SIG-M5 treated with dmso at 0.1 percent for 504 hours (cell line): ENCODE measurements at regions not wholly inside any gene's neighbourhood (a gene's known extent, or its start where the extent isn't known, plus 50 kb on each side); places are given as distances from the start of the nearest gene placed in this dataset.
"Not testable (repeated sequence)": the region's sequence is repeated elsewhere in the genome, so short reads cannot be mapped to it uniquely, and the experiment has no call there.

Source experiments
- DNase-seq: peaks from one replicate; lab custom pipeline; 2025; ENCODE audit not compliant: unreplicated experiment; lab: John Stamatoyannopoulos, UW

DNA sequence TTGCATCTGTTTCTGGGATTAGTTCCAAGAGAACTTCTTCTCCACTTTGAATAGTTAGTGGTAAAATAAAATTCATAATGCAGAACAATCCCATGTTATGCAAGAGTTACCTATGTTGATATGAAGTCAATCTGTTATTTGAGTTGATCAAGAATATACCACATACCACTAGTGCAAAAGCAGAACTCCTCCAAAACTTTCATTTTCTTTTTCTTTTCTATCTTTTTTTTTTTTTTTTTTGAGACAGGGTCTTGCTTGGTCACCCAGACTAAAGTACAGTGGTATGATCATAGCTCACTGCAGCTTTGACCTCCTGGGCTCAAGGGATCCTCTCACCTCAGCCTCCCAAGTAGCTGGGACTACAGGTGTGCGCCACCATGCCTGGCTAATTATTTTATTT lies 78.8 kb upstream of the UMPS start:
- DNase-seq = not testable (repeated sequence)

DNA sequence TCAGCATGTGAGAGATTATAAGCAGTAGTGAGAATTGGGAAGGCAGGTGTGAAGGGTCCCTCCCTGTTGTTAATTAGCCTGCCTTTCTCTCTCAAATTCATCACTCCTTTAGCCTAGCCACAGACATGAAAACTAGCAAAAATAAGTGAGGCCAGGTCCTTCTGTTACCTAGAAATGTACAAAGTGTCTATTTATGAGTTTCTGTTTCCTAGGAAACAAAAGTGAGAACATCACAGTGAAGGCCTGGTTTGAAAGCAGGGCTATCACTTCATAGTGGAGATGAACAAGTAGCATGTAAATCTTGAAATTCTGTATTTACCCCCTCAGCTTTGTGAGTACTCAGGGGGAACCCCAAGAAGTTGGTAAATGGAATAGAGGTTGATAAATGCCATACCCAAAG lies 78.2 kb upstream of the UMPS start:
- no peak for DNase-seq

DNA sequence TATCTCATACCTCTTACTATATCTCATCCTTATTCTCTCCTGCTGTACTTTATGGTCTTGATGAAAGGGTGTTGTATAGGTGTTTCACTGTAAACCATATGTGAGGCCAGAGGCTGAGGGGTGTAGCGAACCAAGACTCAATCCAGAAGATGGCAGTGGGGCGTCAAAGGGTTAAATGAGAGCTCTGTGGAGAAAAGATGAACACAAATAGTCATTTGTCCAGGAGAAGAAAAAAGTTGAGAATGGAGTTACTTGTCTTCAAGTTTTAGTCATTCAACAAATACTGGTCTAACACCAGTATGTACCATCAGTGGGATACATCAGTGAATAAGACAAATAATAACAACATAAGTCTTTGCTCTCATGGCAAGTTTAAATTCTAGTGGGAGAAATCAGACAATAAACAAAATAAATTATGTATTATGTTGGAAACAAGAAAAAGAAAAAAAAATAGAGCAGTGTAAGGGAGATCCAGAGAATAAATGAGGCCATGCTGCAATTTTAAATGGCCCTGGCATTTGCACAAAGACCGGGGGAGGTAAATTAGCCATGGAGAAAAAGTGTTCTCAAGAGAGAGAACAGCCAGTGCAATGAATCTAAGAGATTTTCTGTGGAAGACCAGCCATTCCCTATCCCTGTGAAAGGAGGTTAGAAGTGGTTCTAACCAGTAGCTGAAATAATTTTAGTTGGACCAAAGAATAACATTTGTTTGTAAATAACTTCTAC lies 77.0 kb upstream of the UMPS start:
- no peak for DNase-seq

DNA sequence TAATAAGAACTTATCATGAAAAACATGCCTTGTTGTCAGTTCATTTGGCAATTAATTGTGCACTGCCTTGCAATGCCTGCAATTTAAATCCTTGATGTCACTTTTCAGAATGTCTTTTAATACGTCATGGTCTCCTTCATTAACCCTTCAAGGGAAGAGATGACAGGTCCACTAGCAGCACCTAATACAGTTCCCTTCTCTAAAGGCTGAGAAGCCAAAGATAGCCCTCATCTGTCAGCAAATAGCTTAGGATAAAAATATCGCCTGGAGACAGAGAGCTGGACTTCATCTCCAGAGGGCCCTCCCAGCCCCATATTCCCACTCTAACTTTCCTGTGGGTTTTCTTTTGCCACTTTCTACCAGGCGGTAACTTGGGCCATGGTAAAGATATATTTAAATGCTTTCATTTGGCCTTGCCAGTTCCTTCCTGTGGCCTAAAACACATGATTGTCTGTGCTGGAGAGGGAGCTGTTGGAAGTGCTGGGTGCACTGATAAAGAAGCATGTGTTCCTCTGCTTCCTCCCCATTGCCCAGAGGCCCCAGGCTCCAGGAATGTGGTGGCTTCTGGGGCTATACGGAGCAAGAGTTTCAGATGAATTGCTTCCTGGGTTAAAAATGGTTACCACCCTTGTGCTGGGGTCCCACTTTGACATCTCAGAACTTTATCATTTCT lies 76.3 kb upstream of the UMPS start:
- DNase-seq = no peak

DNA sequence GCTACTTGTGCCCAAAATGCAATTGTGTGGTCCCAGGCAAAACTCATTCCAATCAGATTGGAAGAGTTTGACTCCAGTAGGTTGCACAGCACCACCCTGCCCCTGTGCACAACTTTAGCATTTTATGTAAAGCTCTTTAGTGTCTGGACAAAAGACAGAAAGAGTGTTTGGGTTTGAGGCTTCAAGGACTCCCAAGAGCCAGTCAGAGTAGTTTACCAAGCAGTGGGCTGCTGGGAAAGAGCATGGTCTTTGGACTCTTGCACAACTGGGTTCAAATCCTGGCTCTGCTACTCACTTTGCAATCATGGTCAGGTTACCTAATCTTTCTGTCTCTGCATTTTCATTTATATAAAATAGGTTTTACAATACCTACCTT lies 75.8 kb upstream of the UMPS start:
- DNase-seq = no peak

DNA sequence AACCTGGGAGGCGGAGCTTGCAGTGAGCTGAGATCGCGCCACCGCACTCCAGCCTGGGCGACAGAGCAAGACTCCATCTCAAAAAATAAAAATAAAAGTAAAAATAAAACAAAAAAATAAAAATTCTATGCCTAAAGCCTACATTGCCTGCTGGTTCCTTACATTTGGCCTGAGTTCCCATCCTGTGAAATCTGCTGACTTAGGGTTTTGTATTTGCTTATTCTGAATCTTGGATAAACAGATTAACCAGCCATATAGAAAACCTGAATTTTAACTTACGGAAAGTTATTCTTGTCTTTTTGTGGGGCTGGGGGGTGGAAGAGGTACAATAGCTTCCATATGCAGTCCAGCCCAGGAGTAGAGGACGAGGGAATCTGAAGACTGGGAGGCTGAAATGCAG lies 73.7 kb upstream of the UMPS start:
- no peak for DNase-seq

DNA sequence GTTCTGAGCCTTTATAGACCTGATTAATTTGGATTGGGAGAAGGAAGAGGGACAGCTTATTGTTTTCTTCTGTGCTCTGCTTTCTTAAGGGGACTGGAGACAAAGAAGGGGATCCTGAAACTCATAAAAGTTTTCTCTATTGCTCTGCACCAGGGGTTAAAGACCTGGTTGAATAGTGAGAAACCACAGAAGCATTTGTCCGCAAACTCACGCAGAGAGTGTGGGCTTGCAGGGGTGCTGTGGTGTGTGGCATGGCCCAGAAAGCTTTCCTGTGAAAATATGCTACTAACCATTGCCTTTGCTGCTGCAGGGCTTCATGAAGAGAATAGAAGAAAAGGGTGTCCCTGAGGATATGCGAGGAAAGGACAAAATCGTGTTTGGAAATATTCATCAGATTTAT lies 73.1 kb upstream of the UMPS start:
- no peak for DNase-seq

DNA sequence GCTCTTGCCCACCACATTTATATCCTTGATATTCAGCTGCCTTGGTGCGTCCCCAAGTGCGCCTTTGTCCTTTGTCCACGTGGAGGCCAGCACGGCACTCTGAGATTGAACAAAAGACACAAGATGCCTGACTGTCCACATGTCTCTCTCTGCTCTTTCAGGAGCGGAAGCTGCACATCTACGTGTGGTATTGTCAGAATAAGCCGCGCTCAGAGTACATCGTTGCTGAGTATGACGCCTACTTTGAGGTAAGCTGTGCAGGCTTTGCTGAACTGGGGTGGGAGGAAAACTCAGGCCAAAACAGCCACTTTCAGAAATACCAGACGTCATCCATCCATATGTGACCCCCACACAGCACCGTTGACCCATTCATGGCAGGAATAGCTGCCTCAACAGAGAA lies 72.0 kb upstream of the UMPS start:
- no peak for DNase-seq

DNA sequence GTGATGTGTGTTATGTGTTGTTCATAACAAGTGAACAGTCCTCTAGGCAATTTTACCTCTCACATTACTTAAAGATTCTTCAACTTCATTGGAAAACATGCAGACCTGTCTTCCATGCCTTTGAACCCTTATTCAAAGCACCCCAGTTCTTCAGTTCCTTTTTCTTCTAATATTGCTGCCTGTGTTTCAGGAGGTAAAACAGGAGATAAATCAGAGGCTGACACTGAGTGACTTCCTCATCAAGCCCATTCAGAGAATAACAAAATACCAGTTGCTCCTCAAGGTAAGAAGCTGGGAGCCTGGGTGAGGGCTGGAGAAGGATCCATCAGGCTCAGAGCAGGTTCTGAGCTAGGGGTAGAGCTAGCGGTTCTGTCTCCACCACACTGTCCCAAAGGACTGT lies 71.1 kb upstream of the UMPS start:
- DNase-seq = no peak

DNA sequence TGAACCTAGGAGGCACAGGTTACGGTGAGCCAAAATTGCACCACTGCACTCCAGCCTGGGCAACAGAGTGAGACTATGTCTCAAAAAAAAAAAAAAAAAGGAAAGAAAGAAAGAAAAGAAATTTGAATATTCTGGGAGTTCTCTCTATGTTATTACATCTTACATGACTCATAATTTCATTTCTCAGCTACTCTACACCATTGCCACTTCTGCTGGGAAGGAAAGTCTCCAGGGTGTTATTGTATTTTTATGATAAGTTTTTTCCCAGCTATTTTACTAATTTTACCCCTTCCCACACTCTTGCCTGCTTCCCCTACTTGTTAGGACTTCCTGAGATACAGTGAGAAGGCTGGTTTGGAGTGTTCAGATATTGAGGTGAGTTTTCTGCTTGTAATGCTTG lies 69.7 kb upstream of the UMPS start:
- no peak for DNase-seq

DNA sequence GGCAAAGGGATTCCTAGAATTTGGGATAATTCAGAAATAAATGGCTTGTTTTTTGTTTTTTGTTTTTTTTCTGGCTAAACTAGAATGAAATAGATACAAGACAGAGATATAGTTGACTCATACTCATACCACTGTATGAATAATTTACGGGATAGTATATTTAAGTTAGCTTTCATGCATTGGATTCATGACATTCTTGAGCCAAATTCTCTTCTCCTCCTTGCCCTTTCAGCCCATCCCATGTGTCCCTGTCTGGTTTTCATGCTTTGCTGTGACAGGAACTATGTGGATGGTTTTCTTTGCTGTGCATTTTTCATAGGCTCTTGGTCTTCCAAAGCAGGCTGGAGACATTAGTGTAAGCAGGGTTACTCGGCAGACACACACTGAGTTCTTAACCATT lies 66.6 kb upstream of the UMPS start:
- DNase-seq = no peak

DNA sequence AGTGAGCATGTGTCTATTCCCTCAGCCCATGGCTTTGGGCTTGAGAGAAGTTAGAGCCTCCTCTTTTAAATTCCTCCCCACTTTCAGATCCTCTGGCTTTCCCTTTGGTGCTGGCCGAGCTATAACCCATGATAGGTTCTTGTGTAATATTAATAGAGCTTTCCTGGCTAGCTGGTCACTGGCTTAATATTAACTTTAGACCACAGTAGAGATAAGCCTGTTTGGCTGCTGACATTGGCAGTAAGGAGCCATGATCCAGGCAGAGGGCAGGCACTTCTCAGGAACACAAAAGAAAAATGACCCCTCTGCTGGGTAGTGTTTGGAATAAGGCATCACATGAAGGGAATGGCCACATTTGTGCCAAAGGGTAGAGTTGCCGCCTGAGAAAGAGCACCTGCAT lies 65.4 kb upstream of the UMPS start:
- no peak for DNase-seq

DNA sequence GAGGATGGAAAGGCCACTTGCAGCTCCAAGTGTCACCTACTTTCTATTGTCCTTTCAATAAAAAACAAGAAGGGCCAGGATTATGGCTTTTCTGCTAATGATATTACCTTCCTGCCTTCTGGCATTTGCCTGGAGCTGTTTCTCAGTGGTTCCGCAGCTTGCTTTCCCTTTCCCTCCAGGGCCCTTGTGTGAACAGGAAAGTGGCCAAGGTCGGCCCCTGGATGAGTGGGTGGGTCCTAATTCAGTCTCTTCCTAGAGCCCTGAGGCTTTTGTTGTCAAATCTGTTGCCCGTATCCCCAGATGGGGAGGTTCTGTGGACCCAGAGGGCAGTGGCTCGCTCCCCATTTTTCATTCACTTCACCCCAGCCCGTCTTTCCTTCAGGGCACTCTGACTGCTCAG lies 64.2 kb upstream of the UMPS start:
- no peak for DNase-seq

DNA sequence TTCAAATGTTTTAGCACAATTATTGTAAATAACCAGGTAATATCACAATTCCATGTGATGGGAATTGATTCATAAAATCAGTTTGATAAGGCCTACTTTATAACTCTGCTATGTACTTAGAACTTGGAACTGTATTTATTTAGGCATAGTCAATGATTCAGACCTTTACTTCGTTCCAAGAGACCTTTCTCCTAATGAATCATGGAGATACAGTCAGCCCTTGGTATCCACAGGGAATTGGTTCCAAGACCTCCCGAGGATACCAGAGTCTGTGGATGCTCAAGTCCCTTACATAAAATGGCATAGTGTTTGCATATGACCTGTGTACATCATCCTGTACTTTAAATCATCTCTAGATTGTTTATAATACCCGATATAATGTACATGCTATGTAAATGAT lies 60.8 kb upstream of the UMPS start:
- no peak for DNase-seq

DNA sequence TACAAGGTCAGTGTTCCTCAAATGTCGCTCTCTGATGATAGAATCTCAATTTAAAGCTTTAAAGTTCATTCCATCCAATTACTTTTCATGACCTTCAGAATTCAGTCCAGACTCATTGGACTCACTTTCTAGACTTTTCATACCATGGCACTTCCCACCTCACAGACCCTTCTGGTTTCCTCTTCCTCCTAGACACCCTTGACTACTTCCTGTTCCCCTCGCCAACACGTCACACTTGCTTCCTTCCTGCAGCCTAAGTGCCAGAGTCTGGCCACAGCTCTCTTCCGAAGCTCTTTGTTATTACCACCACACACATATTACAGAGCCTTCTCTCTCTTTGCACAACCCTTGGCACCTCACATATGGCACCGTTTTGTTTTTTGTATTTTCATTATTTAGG lies 59.1 kb upstream of the UMPS start:
- no peak for DNase-seq

DNA sequence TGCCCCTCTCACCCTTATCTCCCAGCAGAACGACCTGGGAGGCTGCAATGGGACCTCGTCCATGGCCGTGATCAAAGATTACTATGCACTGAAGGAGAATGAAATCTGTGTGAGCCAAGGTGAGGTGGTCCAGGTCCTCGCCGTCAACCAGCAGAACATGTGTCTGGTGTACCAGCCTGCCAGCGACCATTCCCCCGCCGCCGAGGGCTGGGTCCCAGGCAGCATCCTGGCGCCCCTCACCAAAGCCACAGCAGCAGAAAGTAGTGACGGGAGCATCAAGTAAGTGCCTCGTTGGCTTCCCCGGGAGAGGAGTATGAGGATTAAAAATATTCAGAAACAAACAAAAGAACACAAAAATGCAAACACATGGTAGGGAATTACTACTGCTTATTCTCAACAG lies 55.9 kb upstream of the UMPS start:
- DNase-seq = no peak

DNA sequence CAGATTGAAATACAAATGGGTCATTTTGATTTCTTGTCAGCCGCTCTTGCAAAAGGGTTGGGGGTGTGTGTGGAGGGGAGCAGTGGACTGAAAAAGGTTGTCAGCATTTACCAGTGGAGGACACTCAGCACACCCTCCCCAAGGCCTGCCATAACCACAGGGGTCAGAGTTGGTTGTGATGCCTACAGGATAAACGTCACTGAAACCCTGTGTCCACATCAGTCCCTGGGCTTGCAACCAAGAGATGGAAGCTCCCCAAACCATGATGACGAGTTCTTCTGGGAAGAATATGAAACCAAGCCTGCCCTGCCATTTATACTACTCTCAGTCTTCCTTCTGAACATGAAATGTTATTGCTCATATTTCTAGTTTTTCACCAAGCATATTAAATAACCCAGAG lies 54.0 kb upstream of the UMPS start:
- DNase-seq = no peak

DNA sequence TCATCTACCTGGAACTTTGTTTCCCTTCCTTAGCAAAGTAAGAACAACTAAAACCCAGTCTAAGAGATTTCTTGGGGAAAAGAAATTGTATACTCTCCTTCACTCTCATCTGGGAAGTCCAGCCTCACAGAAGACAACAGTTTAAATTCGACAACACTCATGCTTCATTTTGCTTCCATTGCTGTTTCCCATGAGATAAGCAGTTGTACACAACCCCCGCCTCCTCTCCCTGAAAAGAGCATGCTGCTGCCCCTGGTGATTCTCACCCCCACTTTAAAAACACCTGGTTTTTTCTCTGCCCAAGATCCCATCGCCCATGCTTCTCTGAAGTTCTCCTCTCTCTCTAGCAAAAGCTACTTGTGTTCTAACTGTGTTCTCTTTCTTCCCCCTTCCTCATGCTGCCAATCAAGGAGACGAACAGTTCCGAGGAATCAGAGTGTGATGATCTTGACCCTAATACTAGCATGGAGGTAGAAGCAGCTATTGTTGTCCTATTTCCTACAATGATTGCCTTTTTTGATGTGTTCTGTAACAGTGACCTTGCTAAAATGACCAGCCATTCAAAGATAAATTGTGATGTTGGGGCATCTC lies 51.1 kb upstream of the UMPS start:
- no peak for DNase-seq
